Type B pancreatic cell (in vitro differentiated cells): ENCODE measurements at regions not wholly inside any gene's neighbourhood (a gene's known extent, or its start where the extent isn't known, plus 50 kb on each side); places are given as distances from the start of the nearest gene placed in this dataset.

Source experiments
- DNase-seq: peaks from one replicate; pipeline ENCODE4 v3.0.0; 2021; ENCODE audit warnings: mixed read lengths; ENCODE audit not compliant: unreplicated experiment; ENCODE audit errors: extremely low spot score
- H3K27ac Mint-ChIP-seq: 2 replicates; pipeline ENCODE4 v1.8.0; 2021; ENCODE audit warnings: mild to moderate bottlenecking, mixed read lengths
- H3K27me3 Mint-ChIP-seq: 2 replicates; pipeline ENCODE4 v1.8.0; 2021; ENCODE audit warnings: mixed read lengths
- H3K36me3 Mint-ChIP-seq: 2 replicates; pipeline ENCODE4 v1.8.0; 2021; ENCODE audit warnings: mixed read lengths
- H3K4me1 Mint-ChIP-seq: one replicate; pipeline ENCODE4 v1.8.0; 2021; ENCODE audit warnings: mixed read lengths; ENCODE audit not compliant: unreplicated experiment
- H3K4me3 Mint-ChIP-seq: 2 replicates; pipeline ENCODE4 v1.8.0; 2021; ENCODE audit warnings: mild to moderate bottlenecking, mixed read lengths
- H3K9me3 Mint-ChIP-seq: 2 replicates; pipeline ENCODE4 v1.8.0; 2021; ENCODE audit warnings: mixed read lengths
- TF ChIP-seq, protein P1 (sequence below): fragments of 200-600 bp; sonication (generic); conservative IDR thresholded peaks from 2 replicates; pipeline ENCODE4 v1.5.0; 2021; ENCODE audit warnings: antibody characterized with exemption, mild to moderate bottlenecking

DNA sequence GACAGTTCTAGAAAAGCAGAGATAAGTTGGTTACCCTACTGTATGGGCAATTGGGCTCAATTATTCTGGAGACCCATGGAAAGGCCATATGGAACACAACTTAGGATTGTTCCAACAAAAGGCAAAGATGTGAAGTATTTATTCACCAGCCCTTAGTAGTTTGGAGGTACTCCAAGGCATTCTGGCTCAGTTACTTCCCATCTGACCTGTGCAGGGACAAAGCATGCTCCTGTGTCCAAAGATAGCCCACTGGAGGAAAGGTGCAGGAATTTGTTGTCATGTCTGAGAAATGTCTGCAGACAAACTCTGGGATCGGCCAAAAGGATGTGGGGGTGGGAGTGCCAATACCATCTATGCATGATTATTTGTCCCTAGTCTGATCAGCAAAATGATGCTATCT, 279.5 kb upstream of the PTGER4 start:
- no peaks in the 10 kb centered on the region for H3K9me3 Mint-ChIP-seq
- H3K4me3 Mint-ChIP-seq: no peak overlapping the region
- no peak for DNase-seq
- H3K36me3 Mint-ChIP-seq: no peaks in the 10 kb centered on the region
- peaks cover 11% of the 10 kb centered on the region for H3K4me1 Mint-ChIP-seq
- H3K27ac Mint-ChIP-seq: no peak overlapping the region
- TF ChIP-seq, protein P1, sequence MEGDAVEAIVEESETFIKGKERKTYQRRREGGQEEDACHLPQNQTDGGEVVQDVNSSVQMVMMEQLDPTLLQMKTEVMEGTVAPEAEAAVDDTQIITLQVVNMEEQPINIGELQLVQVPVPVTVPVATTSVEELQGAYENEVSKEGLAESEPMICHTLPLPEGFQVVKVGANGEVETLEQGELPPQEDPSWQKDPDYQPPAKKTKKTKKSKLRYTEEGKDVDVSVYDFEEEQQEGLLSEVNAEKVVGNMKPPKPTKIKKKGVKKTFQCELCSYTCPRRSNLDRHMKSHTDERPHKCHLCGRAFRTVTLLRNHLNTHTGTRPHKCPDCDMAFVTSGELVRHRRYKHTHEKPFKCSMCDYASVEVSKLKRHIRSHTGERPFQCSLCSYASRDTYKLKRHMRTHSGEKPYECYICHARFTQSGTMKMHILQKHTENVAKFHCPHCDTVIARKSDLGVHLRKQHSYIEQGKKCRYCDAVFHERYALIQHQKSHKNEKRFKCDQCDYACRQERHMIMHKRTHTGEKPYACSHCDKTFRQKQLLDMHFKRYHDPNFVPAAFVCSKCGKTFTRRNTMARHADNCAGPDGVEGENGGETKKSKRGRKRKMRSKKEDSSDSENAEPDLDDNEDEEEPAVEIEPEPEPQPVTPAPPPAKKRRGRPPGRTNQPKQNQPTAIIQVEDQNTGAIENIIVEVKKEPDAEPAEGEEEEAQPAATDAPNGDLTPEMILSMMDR: no peak
- H3K27me3 Mint-ChIP-seq: peaks cover 38% of the 10 kb centered on the region

DNA sequence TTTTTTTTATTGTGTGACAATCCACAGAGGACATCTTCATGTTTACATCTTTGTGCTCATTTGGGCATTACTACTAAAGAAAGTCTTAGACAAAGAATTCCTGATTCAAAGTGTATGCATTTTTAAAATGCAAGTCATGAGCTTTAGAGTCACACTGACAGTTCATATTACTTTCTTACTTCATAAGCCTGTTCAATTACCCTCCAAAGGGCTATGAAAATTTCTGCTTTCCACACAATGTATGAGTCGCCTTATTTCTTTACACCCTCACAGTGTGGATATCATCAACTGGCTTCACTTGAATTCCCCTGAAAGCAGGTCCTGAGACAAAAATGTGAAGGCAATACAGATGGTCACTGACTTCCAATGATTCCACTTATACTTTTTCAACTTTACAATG, 280.4 kb upstream of the PTGER4 start:
- no peak overlapping the region for H3K27ac Mint-ChIP-seq
- H3K4me3 Mint-ChIP-seq: no peak overlapping the region
- TF ChIP-seq, protein P1: no peak
- no peaks in the 10 kb centered on the region for H3K36me3 Mint-ChIP-seq
- peaks cover 11% of the 10 kb centered on the region for H3K4me1 Mint-ChIP-seq
- DNase-seq: no peak
- no peaks in the 10 kb centered on the region for H3K9me3 Mint-ChIP-seq
- peaks cover 38% of the 10 kb centered on the region for H3K27me3 Mint-ChIP-seq

DNA sequence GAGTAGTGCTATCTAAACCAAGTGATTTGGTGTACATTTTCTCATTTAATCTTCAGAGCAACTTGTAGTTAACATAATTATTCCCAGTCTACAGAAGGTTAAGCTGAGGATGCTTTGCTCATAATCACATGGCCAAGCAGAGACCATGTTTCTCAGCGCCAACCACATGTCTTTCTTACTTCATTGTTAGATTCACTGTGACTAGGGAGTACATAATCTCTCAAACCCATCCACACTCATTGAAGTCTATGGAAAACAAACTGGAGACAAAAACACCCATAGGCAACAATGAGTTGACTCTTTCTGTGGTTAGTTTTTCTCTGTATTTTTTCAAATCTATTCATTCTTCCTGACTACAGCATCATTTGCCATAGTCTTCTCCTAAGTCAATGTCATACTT, 281.7 kb upstream of the PTGER4 start:
- H3K27me3 Mint-ChIP-seq: peaks cover 40% of the 10 kb centered on the region
- no peaks in the 10 kb centered on the region for H3K36me3 Mint-ChIP-seq
- TF ChIP-seq, protein P1: no peak
- H3K27ac Mint-ChIP-seq: no peak overlapping the region
- no peak overlapping the region for H3K4me3 Mint-ChIP-seq
- peaks cover 11% of the 10 kb centered on the region for H3K4me1 Mint-ChIP-seq
- no peaks in the 10 kb centered on the region for H3K9me3 Mint-ChIP-seq
- DNase-seq: no peak

DNA sequence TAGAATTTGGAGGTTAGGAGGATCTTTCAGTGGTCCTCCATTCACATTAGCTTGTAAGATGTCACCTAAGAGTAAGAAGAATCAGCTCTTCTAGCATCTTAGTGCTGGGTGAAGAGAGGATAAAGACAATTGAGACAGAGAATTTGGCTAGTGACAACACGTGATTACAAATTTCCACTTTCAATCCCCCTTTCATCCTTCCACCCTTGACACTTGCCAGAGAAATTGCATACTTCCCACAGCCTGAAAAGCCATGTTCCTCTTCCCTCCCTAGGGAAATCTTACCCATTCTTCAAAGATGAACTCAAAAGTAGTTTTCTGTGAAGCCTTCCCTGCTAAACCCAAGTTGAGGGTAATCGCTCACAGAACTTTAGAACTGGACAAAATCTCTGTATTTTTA, 282.6 kb upstream of the PTGER4 start:
- TF ChIP-seq, protein P1: no peak
- H3K27ac Mint-ChIP-seq: no peak overlapping the region
- no peaks in the 10 kb centered on the region for H3K36me3 Mint-ChIP-seq
- H3K27me3 Mint-ChIP-seq: peaks cover 36% of the 10 kb centered on the region
- peaks cover 10% of the 10 kb centered on the region for H3K4me1 Mint-ChIP-seq
- DNase-seq: no peak
- H3K4me3 Mint-ChIP-seq: no peak overlapping the region
- H3K9me3 Mint-ChIP-seq: no peaks in the 10 kb centered on the region

DNA sequence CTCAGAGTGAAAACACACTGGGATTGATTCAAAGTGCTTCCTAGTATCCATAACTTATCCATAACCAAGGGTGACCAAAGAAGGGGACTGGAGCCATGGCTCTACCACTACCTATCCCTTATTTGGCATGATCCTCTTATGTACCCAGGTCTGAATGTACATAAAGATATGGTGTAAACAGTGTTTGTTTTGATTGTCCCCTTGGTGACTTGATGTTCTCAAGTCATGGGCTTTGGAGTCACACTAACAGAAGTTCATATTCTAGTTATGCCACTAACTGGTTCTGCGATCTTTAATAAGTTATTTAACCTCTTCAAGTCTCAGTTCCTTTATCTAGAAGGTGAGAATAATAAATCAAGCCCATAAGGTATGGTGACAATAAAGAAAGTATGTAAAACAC, 283.4 kb upstream of the PTGER4 start:
- H3K27me3 Mint-ChIP-seq: peaks cover 28% of the 10 kb centered on the region
- DNase-seq: no peak
- no peak overlapping the region for H3K4me3 Mint-ChIP-seq
- peaks cover 2% of the 10 kb centered on the region for H3K4me1 Mint-ChIP-seq
- no peaks in the 10 kb centered on the region for H3K36me3 Mint-ChIP-seq
- TF ChIP-seq, protein P1: no peak
- H3K27ac Mint-ChIP-seq: no peak overlapping the region
- no peaks in the 10 kb centered on the region for H3K9me3 Mint-ChIP-seq

DNA sequence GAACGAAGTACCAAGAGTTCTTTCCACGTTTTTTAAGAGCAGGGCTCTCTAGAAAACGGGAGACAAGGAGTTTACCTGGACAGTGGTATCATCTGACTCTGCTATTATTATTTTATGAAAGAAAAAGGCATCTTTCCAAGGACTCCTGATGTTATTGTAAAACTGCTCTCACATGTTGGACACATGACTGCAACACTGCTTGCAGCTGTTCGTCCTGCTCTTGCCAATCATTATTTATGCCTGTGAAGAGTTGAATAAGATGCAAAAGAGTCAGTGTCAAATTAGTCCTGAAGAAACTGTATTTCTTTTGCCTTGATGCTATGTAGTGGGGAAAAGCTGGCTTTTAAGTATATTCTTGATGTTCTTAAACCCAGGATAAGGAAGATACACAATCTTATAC, 284.5 kb upstream of the PTGER4 start:
- Mint-ChIP-seq H3K27me3 (peaks cover 25% of the 10 kb centered on the region), H3K27ac (no peak overlapping the region), H3K9me3 (no peaks in the 10 kb centered on the region), H3K4me3 (no peak overlapping the region), H3K36me3 (no peaks in the 10 kb centered on the region), H3K4me1 (no peaks in the 10 kb centered on the region)
- DNase-seq: no peak
- TF ChIP-seq, protein P1: no peak
